Dermis blood vessel endothelial cell (primary cell): ENCODE measurements at regions not wholly inside any gene's neighbourhood (a gene's known extent, or its start where the extent isn't known, plus 50 kb on each side); places are given as distances from the start of the nearest gene placed in this dataset.
"Not testable (repeated sequence)": the region's sequence is repeated elsewhere in the genome, so short reads cannot be mapped to it uniquely, and the experiment has no call there.

Source experiments
- DNase-seq: peaks from one replicate; pipeline ENCODE4 v3.0.0; 2010

DNA sequence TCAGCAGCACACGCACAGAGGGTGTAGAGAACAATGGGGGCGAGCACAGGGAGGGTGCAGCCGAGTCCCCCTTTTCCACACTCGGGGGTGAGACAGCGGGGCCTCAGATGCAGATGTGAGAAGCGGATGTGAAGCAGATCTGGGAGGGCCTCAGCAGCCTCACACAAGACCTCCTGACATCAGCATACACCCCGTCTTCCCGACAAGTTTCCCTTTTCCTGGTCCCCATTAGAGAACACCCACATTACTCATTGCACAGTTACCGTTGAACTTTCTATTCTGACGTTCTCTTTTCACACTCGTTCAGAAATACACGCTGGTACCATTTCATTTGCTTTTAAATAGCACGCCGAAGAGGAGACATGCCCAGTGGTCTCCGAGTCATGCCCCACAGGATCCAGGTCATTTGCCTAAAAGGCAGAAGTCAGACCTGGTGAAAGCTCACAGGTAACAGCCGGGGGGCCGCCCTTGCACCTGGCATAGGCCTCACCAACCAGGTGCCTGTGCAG lies 129.5 kb upstream of the ID2 start:
- DNase-seq, result no peak

DNA sequence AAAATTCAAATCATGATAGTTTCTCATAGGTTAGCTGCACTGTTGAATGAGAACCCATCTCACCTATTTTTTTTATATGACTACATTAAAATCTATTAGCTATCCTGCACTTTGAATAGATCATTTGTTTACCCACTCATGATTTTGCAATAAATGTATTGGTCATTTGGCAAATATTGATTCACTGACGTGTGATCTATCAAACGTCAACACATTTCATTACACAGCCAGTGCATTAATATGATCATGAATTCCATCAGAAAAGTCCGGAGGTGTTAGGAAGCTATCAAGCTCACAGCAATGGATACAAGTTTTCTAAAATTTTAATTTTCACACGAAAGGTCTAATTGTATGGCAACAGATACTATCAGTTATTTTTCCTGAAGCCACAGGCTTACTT lies 128.2 kb upstream of the ID2 start:
- no peak for DNase-seq

GRCh38 chr2:8554296-8554806 lies 127.5 kb upstream of the ID2 start:
- DNase-seq, result no peak

DNA sequence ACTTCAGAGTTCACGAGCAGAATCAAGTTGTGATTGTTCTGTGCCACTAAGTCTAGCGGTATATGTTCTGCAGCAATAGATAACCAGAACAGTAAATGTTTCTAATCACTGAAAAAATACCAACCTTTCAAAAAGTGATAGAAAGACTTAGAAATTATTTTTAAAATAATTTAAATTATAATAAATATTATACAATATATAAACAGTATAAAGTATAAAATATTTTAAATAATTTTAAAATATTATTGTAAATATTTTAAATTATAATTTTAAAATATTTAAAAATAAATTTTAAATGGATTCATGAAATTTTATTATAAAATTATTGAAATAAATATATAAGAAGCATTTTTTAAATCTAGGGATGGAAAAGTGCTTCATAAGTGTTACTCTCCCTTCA lies 126.3 kb upstream of the ID2 start:
- DNase-seq, result no peak

GRCh38 chr2:8558096-8558495 lies 123.8 kb upstream of the ID2 start:
- DNase-seq, result no peak

GRCh38 chr2:8558956-8559355 lies 122.9 kb upstream of the ID2 start:
- no peak for DNase-seq

- DNase-seq, result no peak
Measured at GRCh38 chr2:8559805-8560204, 122.1 kb upstream of the ID2 start.

DNA sequence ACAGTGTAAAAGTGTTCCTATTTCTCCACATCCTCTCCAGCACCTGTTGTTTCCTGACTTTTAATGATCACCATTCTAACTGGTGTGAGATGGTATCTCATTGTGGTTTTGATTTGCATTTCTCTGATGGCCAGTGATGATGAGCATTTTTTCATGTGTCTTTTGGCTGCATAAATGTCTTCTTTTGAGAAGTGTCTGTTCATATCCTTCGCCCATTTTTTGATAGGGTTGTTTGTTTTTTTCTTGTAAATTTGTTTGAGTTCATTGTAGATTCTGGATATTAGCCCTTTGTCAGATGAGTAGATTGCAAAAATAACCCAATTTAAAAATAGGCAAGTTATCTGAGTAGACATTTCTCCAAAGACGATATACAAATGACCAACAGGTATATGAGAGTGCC lies 120.2 kb upstream of the ID2 start:
- DNase-seq, result not testable (repeated sequence)

GRCh38 chr2:8563814-8564474 lies 117.9 kb upstream of the ID2 start:
- no peak for DNase-seq

GRCh38 chr2:8564475-8564874 lies 117.4 kb upstream of the ID2 start:
- no peak for DNase-seq

DNA sequence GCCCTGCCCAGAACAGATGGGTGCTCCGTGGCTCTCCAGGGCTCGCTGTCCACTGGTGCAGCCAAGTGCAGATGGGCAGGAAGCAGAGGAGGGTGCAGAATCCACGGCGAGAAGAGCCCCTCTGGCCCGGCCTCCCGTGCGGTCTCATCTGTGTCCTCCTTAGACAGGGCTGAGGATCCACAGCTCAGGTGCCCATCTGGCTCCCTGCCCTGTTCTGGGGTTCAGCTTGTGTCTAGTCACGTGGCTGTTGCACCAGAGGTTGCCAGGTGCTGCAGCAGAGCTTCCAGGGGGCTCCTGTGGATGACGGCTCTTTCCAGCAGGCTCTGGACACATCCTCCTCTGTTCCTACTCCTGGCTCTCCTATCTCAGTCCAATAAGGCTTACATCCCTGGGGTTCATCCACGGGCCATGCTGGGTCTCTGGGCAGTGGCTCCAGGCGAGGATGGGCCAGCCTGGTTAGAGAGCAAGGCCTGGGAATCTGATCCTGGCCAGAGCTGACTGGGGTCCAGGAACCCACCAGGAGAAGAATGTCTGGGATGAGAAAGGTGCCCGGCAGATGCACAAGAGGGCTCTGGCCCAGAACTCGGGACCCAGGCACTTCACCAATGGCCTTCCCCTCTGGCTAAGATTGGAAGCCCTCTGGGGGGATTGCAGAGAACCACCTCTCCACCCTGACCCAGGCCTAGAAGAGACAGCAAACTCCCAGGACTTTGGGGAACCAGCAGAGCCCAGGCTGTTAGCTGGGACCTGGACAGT lies 116.3 kb upstream of the ID2 start:
- DNase-seq, result no peak

DNA sequence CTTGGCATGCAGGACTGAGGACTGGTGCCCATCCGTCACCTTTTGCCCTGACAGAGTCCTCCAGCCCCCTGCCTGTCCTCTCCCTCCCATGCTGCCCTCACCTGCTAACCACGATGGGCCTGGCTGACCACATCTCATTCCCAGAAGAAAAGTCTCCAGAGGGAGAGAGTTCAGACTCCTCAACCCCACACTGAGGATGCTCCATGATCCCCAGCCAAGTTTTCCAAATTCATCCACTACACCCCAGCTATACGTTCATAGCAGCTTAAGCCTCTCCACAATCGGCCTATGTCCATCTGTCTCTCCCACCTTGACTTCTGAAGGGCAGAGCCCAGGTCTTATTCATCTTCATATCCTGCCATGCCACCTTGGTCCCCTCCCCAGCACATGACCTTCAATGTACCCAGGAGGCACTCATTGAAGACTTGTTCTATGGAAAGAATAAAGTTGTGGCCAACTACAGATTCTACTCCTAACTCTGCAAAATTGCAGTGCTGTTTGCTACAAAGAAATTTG lies 115.6 kb upstream of the ID2 start:
- DNase-seq, result no peak

DNA sequence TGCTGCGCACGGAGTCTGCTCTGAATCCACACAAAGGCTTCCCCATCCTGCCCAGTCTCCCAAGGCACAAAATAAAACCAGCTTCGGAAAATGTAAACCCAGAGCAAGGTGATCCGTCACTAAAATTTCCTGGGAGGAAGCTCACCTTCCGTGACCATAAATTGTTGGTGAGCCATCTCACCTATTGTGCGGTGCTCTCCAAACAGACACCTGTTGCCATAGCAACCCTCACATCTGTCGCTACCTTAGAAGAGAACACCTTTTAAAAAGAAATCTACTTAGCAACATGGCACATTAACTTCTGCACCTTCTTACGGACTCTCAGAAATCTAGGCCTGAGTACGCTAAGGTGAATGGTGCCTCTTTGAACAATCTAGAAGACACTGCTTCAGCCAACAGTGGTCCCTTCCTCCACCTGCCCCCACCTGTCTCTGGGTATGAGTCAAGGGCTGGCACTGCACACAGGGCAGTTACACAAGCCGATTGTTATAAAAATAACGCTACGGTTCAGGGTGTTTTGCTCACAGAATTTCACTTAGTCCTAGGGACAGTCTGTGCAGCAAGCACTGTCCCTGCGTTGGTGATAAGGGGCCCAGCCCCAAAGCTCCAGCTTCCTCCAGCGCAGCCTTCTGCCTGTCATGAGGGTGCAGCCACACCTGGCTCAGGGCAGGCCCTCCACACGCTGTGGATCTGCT lies 114.9 kb upstream of the ID2 start:
- DNase-seq, result no peak

DNA sequence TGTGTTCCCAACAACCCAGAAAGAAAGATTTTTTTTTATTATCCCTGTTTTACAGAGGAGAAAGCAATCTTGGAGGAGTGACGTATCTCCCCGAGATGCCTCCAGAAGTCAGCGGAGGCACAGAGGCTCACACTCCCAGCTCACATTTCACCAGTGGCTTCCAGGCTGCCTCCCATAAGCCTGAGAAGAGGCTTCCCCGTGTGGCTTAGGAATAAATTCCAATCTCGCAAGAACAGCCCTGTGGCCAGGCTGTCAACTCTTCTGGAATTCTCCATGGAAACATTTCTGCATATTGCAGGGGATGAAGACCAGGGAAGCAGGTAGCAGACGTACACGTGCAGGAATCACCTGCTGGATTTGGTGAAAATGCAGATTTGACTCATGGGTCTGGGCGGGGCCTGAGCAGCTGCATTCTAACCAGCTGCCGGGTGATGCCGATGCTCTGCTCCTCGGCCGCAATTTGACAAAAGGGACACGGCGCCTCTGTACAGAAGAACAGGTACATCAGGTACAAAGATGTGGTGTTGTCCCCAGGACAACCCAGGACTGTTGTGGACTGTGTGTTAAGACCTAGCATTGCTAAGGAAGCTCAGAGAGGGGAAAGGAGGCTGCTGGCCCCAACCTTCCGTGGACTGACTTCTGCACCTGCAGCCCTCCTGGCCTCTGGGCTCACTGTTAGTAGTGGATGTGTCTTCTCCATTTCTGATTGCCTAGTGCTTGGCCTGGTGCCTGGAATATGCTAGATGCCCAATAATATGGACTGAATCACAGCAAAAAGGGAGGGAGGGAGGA lies 114.2 kb upstream of the ID2 start:
- no peak for DNase-seq

DNA sequence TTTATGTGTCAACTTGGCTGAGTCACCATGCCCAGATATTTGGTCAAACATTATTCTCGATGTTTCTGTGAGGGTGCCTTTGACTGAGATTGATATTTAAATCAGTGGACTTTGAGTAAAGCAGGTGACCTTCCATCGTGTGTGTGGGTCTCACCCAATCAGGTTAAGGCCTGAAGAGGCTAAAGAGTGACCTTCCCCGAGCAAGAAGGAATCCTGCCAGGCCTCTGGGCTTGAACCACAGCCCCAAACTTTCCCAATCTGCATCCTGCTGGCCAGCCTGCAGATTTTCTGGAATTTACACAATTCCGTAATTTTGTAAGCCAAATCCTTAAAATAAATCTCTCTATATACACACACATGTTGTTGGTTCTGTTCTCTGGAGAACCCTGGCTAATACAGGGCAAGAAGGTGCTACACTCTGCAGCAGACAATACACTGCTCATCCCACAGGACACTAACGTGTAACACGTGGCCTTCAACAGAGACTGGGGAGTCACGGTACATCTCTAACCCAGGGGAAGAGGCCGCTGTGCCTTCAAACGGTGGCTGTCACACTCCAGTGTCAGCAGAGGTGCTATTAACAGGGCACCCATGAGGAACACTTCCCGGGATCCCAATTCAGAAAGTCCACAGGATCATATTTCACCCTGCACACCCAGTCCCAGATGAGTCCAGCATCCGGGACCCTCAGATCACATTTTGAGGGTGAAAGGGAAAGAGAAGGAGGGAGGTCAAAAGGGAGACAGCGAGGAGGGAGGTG lies 113.1 kb upstream of the ID2 start:
- DNase-seq, result no peak

DNA sequence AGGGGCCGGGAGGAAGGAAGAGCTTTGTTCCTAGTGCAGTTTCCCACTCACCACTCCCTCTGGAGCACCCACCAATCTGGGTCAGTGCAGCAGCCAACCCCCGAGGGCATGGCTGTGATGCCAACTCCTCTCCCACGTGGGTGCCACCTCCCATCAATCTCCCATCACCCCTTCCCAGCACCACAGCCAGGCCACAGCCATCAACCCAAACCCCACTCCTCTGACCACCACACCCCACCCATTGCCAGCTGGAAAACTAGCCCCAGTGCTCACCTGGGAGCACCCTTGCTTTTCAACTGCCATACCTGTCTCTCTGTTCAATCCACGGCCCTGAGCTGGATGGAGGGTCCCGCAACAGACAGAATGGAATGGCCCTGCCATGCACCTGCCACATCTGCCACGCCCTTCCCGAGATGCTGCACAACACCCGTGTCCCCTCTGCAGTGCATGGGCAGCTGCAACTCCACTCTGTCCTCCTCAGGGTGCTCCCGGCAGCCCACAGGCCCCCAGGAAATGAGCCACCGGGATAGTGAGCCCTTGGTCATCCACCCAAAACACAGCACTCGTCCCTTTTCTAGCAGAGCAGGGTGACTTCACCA lies 112.4 kb upstream of the ID2 start:
- no peak for DNase-seq

- no peak for DNase-seq
Measured at GRCh38 chr2:8570637-8571036, 111.2 kb upstream of the ID2 start.

- no peak for DNase-seq
Measured at GRCh38 chr2:8571301-8571791, 110.5 kb upstream of the ID2 start.

GRCh38 chr2:8571792-8572499 lies 109.9 kb upstream of the ID2 start:
- no peak for DNase-seq

DNA sequence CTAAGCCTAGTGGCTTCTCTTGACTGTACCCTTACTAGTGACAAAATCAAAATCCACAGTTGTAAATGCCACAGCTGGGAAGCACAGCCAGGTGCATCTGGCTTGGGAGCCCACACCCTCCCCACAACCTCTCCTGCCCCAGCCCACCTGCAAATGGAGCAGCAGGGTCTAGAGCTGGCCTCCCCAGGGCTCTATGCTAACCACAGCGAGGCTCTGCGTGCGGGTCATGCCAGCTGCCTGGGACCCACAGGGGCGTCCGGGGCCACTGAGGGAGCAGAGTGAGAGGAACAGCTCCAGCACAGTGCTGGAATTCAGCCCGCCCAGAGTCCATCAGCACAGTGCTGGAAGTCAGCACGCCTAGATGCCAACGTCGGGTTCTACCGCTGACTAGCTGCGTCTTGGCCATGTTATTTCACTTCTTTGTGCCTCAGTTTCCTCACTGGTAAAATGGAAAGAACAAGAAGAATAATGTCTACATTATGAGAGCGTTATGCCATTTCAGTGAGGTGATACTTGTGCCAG lies 109.1 kb upstream of the ID2 start:
- no peak for DNase-seq
